ENCODE measurements at regions not wholly inside any gene's neighbourhood (a gene's known extent, or its start where the extent isn't known, plus 50 kb on each side); places are given as distances from the start of the nearest gene placed in this dataset.

- no peak overlapping the region for H3K4me3 ChIP-seq (ENCODE audit: low read depth, low read length)
- DNase-seq (ENCODE audit: low read depth): no peak
- no peak for TF ChIP-seq CTCF (conservative IDR thresholded peaks at IDR 0.05; ENCODE audit: low read depth, low read length)
Observed at GRCh38 chr11:13098063-13098462, 88.9 kb downstream of the RASSF10 start.

DNA sequence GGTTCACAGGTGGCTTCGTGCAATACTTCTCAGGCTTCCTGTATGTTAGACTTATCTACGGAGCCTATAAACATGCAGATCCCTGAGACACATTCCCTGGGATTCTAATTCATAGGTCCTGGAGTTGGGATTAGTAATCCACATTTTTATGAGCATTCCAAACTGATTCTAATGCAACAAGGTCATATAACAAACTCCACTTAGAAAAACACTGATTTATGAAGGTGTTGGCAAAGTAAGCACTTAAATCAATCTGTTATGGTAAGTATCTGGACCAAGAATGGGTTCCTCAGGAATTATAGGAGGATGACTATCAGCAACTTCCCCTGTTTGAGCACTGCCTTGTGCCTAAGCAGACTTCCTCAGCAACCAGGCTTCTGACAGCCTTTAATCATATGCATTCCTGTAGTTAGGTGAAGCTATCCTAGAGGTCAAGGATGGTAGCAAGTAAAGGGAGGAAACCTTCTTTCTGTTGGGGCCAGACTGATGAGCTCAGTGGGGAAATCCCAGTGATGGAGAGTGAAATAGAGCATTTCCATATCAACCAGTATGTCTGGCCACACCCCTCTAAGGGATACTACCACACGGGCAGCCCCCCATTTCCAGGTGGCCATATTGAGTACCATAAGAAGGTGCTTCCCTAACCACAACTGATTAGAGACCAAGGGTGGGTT, 89.6 kb downstream of the RASSF10 start:
- no peak for TF ChIP-seq CTCF (conservative IDR thresholded peaks at IDR 0.05; ENCODE audit: low read depth, low read length)
- DNase-seq (ENCODE audit: low read depth): no peak
- H3K4me3 ChIP-seq (ENCODE audit: low read depth, low read length): no peak overlapping the region

GRCh38 chr11:13101644-13102512, 92.8 kb downstream of the RASSF10 start:
- DNase-seq (ENCODE audit: low read depth): no peak
- no peak overlapping the region for H3K4me3 ChIP-seq (ENCODE audit: low read depth, low read length)
- no peak for TF ChIP-seq CTCF (conservative IDR thresholded peaks at IDR 0.05; ENCODE audit: low read depth, low read length)

GRCh38 chr11:13102513-13102840, 93.4 kb downstream of the RASSF10 start:
- no peak overlapping the region for H3K4me3 ChIP-seq (ENCODE audit: low read depth, low read length)
- TF ChIP-seq CTCF (conservative IDR thresholded peaks at IDR 0.05; ENCODE audit: low read depth, low read length): no peak
- no peak for DNase-seq (ENCODE audit: low read depth)

- H3K4me3 ChIP-seq (ENCODE audit: low read depth, low read length): no peak overlapping the region
- DNase-seq (ENCODE audit: low read depth): no peak
- TF ChIP-seq CTCF (conservative IDR thresholded peaks at IDR 0.05; ENCODE audit: low read depth, low read length): no peak
Observed at GRCh38 chr11:13102865-13103539, 93.9 kb downstream of the RASSF10 start.

DNA sequence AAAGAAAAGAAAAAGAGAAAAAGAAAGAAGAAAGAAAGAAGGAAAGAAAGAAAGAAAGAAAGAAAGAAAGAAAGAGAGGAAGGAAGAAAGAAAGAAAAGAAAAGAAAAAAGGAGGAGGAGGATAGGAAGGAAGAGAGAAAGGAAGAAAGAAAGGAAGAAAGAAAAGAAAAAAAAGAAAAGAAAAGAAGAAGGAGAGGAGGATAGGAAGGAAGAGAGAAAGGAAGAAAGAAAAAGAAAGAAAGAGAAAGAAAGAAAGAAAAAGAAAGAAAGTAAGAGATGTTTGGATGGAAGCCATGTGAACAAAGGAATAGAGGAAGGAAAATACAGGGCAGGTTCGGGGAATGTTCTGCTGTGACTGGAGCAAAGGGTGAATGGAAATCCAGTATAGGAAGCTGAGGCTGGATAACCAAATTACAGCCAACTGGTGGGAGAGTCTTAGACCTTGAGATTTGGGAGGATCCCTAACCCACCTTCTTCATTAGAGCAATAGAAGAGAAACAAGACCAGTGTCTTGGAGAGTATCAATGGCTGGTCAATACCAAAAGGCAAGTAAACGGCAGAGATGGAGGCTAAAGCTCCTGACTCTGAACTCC, 94.9 kb downstream of the RASSF10 start:
- TF ChIP-seq CTCF (conservative IDR thresholded peaks at IDR 0.05; ENCODE audit: low read depth, low read length): no peak
- no peak overlapping the region for H3K4me3 ChIP-seq (ENCODE audit: low read depth, low read length)
- DNase-seq (ENCODE audit: low read depth): no peak

Data from choroid plexus epithelial cell (primary cell).